Transverse colon (tissue), 4 donors: ENCODE measurements at regions not wholly inside any gene's neighbourhood (a gene's known extent, or its start where the extent isn't known, plus 50 kb on each side); places are given as distances from the start of the nearest gene placed in this dataset.

ENCODE experiments used
- DNase-seq: peaks from one replicate; pipeline ENCODE4 v3.0.0-alpha.2; 2019
- H3K27ac ChIP-seq, 4 donors: fragments of 200-600 bp; sonication (generic); 2 replicates each; pipeline ENCODE4 v1.5.1; 2016 to 2018; ENCODE audit warnings: inconsistent platforms in 4 of 4
- H3K27me3 ChIP-seq: fragments of 200-600 bp; sonication (generic); 2 replicates; pipeline ENCODE4 v1.5.1; 2017; ENCODE audit warnings: inconsistent platforms
- H3K36me3 ChIP-seq, 4 donors: fragments of 200-600 bp; sonication (generic); 2 replicates each; pipeline ENCODE4 v1.5.1; 2017 to 2019; ENCODE audit warnings: inconsistent platforms in 4 of 4
- H3K4me1 ChIP-seq, 4 donors: fragments of 200-600 bp; sonication (generic); 2 replicates each; pipeline ENCODE4 v1.5.1; 2017 to 2020; ENCODE audit warnings: inconsistent platforms in 4 of 4
- H3K4me3 ChIP-seq, 4 donors: fragments of 200-600 bp; sonication (generic); 1 replicate in 1 of 4; 2 replicates in 3 of 4; pipeline versions ENCODE4 v1.5.1 to v1.6.1; 2017 to 2019; ENCODE audit warnings: inconsistent platforms in 4 of 4
- H3K9me3 ChIP-seq, 2 donors: fragments of 200-600 bp; sonication (generic); 2 replicates each; pipeline ENCODE4 v1.5.1; 2017 to 2019; ENCODE audit warnings: inconsistent platforms in 2 of 2
- EP300 ChIP-seq: sonication (generic); formaldehyde crosslinking; IDR thresholded peaks from one replicate; pipeline ENCODE4 v1.6.1; 2017; ENCODE audit warnings: antibody characterized with exemption, low read depth
- POLR2A ChIP-seq: fragments of 450-650 bp; IDR thresholded peaks from one replicate; pipeline ENCODE4 v1.6.1; 2016; ENCODE audit warnings: antibody characterized with exemption, mild to moderate bottlenecking, moderate library complexity
- POLR2AphosphoS5 ChIP-seq, 3 donors: sonication (generic); formaldehyde crosslinking; IDR thresholded peaks; one replicate each; pipeline ENCODE4 v1.6.1; 2016; ENCODE audit warnings: antibody characterized with exemption in 3 of 3
- WGBS, 2 donors: methylation state at CpG; one replicate each; pipeline ENCODE4 v1.1.5; 2018; ENCODE audit warnings: low coverage in 1 of 2; 5-methylcytosine and 5-hydroxymethylcytosine counted together
- in situ Hi-C, 4 donors: fragments of 200-750 bp; cut with MboI; loops; one replicate each; pipeline versions ENCODE4 v1.15.0 to v1.15.1; 2017; ENCODE audit warnings: low sequenced_read_pairs in 3 of 4, low pct_ligation_motif_present in 1 of 4, low pct_unique_long_range_greater_than_20kb in 1 of 4
- intact Hi-C: fragments of 100-400 bp; cut with DNase I; formaldehyde crosslinking; loops from one replicate; pipeline ENCODE4 v1.15.1; 2023; ENCODE audit warnings: low total_unique reads
- TF ChIP-seq, protein P1 (sequence below), 5 experiments: fragments of 200-600 bp in 3 of 5; fragments of 450-650 bp in 2 of 5; sonication (generic) in 3 of 5; IDR thresholded peaks; 1 replicate in 2 of 5; 2 replicates in 3 of 5; pipeline ENCODE4 v1.5.1; 2016 to 2017; ENCODE audit warnings: antibody characterized with exemption in 5 of 5, inconsistent platforms in 3 of 5, mild to moderate bottlenecking in 2 of 5, moderate library complexity in 1 of 5

GRCh38 chr12:40551466-40551865, 140.8 kb upstream of the CNTN1 start:
- WGBS, 2 donors, result 80 to 82% methylated on average over 1 of the region's 1 CpG
- in situ Hi-C loops (no loop called here), intact Hi-C loops (no loop called here)
- H3K4me1 ChIP-seq, result no peaks in the 10 kb centered on the region
- no peaks in the 10 kb centered on the region for H3K36me3 ChIP-seq
- no peak for DNase-seq
- H3K27ac ChIP-seq, result no peak overlapping the region
- no peaks in the 10 kb centered on the region for H3K27me3 ChIP-seq
- no peak overlapping the region for H3K4me3 ChIP-seq
- no peak for TF ChIP-seq POLR2AphosphoS5 (IDR thresholded peaks at IDR 0.05)
- TF ChIP-seq POLR2A, result no peak
- TF ChIP-seq, protein P1, sequence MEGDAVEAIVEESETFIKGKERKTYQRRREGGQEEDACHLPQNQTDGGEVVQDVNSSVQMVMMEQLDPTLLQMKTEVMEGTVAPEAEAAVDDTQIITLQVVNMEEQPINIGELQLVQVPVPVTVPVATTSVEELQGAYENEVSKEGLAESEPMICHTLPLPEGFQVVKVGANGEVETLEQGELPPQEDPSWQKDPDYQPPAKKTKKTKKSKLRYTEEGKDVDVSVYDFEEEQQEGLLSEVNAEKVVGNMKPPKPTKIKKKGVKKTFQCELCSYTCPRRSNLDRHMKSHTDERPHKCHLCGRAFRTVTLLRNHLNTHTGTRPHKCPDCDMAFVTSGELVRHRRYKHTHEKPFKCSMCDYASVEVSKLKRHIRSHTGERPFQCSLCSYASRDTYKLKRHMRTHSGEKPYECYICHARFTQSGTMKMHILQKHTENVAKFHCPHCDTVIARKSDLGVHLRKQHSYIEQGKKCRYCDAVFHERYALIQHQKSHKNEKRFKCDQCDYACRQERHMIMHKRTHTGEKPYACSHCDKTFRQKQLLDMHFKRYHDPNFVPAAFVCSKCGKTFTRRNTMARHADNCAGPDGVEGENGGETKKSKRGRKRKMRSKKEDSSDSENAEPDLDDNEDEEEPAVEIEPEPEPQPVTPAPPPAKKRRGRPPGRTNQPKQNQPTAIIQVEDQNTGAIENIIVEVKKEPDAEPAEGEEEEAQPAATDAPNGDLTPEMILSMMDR (IDR thresholded peaks at IDR 0.05), result no peak
- no peaks in the 10 kb centered on the region for H3K9me3 ChIP-seq

- H3K27me3 ChIP-seq, result no peaks in the 10 kb centered on the region
- intact Hi-C loops (no loop called here), in situ Hi-C loops (no loop called here)
- TF ChIP-seq, protein P1 (IDR thresholded peaks at IDR 0.05), result no peak
- WGBS, 2 donors, result 59 to 86% methylated on average over 1 of the region's 1 CpG
- H3K9me3 ChIP-seq, result no peaks in the 10 kb centered on the region
- no peaks in the 10 kb centered on the region for H3K4me1 ChIP-seq
- DNase-seq, result no peak
- H3K4me3 ChIP-seq, result no peak overlapping the region
- no peak overlapping the region for H3K27ac ChIP-seq
- H3K36me3 ChIP-seq, result no peaks in the 10 kb centered on the region
These were observed 139.4 kb upstream of the CNTN1 start for GRCh38 chr12:40552868-40553267.

DNA sequence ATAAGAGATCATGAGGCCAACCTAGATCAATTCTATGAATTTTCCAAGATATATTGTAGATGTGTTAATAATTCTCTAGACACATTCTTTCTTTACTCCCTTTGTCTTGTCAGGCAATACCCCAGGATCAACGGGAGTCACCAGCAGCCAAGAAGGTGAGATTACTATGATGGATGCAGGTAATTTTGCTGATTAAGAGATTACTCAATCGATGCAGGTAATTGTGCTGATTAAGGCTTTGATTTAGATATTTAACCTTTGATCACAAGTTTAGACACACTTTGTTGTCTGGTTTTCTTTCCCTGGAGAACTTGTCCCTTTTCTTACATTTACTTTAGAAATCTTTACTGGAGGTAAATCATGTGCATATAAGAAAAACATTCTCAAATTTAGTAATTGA, 134.3 kb upstream of the CNTN1 start:
- no peak overlapping the region for H3K4me3 ChIP-seq
- no peak for TF ChIP-seq EP300
- no peak for TF ChIP-seq POLR2A
- TF ChIP-seq, protein P1 (IDR thresholded peaks at IDR 0.05), result no peak
- no peak for TF ChIP-seq POLR2AphosphoS5 (IDR thresholded peaks at IDR 0.05)
- H3K4me1 ChIP-seq, result no peaks in the 10 kb centered on the region
- intact Hi-C loops (no loop called here), in situ Hi-C loops (no loop called here)
- H3K36me3 ChIP-seq, result no peaks in the 10 kb centered on the region
- H3K27ac ChIP-seq, result no peak overlapping the region
- H3K9me3 ChIP-seq, result no peaks in the 10 kb centered on the region
- no peaks in the 10 kb centered on the region for H3K27me3 ChIP-seq
- WGBS, 2 donors, result 75 to 83% methylated on average over 2 of the region's 2 CpGs
- no peak for DNase-seq

DNA sequence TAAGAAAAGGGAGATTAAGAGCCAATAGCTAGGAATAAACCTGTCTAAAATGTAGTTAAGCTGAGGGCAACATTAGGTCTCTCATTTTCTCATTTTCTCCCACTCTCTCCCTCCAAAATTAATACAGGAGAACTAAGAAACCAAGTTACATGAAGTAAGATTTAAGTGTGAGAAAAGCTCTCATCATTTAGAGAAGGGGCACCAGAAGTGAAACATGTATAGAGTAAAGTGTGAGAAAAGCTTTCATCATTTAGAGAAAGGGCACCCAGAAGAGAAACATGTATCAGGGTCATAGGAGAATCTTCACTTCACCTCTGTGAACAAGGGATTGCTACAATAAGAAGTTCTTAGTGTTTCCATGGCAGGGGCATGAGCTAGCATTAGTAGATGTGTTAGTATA, 132.4 kb upstream of the CNTN1 start:
- in situ Hi-C loops, result no loop called here
- TF ChIP-seq EP300, result no peak
- TF ChIP-seq POLR2AphosphoS5 (IDR thresholded peaks at IDR 0.05), result no peak
- TF ChIP-seq, protein P1 (IDR thresholded peaks at IDR 0.05), result no peak
- TF ChIP-seq POLR2A, result no peak
- DNase-seq, result no peak

More for the DNA sequence above, 132.4 kb upstream of the CNTN1 start:
- Histone ChIP-seq H3K27ac (no peak overlapping the region), H3K4me1 (no peaks in the 10 kb centered on the region), H3K9me3 (no peaks in the 10 kb centered on the region), H3K27me3 (no peaks in the 10 kb centered on the region), H3K36me3 (no peaks in the 10 kb centered on the region), H3K4me3 (no peak overlapping the region)
- intact Hi-C loops, result no loop called here
